Prostate gland (tissue), 2 donors: ENCODE measurements at regions not wholly inside any gene's neighbourhood (a gene's known extent, or its start where the extent isn't known, plus 50 kb on each side); places are given as distances from the start of the nearest gene placed in this dataset.

ENCODE experiments used
- DNase-seq: peaks from one replicate; pipeline ENCODE4 v3.0.0-alpha.2; 2019; ENCODE audit warnings: low spot score
- H3K27ac ChIP-seq, 2 donors: fragments of 200-600 bp; sonication (generic); 2 replicates each; pipeline ENCODE4 v1.5.1; 2017 to 2019
- H3K27me3 ChIP-seq: fragments of 200-600 bp; sonication (generic); replicated peaks from 2 replicates; pipeline ENCODE4 v1.5.1; 2019; ENCODE audit not compliant: insufficient read depth
- H3K36me3 ChIP-seq, 2 donors: fragments of 200-600 bp; sonication (generic); 1 replicate in 1 of 2; 2 replicates in 1 of 2; pipeline versions ENCODE4 v1.5.1 to v1.8.1; 2017 to 2019
- H3K4me1 ChIP-seq: fragments of 200-600 bp; sonication (generic); replicated peaks from 2 replicates; pipeline ENCODE4 v1.5.1; 2019
- H3K4me3 ChIP-seq, 2 donors: fragments of 200-600 bp; sonication (generic); 2 replicates each; pipeline ENCODE4 v1.5.1; 2017 to 2019
- H3K9me3 ChIP-seq: fragments of 200-600 bp; sonication (generic); 2 replicates; pipeline ENCODE4 v1.5.1; 2017
- CTCF ChIP-seq, 4 experiments: fragments of 200-600 bp in 2 of 4; fragments of 450-650 bp in 2 of 4; sonication (generic) in 2 of 4; IDR thresholded peaks; 1 replicate in 3 of 4; 2 replicates in 1 of 4; pipeline ENCODE4 v1.5.1; 2016 to 2019; ENCODE audit warnings: antibody characterized with exemption in 4 of 4, mild to moderate bottlenecking in 2 of 4, moderate library complexity in 2 of 4
- POLR2A ChIP-seq: fragments of 450-650 bp; IDR thresholded peaks from one replicate; pipeline ENCODE4 v1.6.1; 2016; ENCODE audit warnings: antibody characterized with exemption, mild to moderate bottlenecking
- POLR2AphosphoS5 ChIP-seq: sonication (generic); formaldehyde crosslinking; IDR thresholded peaks from one replicate; pipeline ENCODE4 v1.6.1; 2017; ENCODE audit warnings: antibody characterized with exemption
- WGBS: methylation state at CpG from one replicate; pipeline ENCODE4 v1.1.5; 2018; 5-methylcytosine and 5-hydroxymethylcytosine counted together
- intact Hi-C: fragments of 100-400 bp; cut with DNase I; formaldehyde crosslinking; loops from one replicate; pipeline ENCODE4 v1.14.2; 2022

GRCh38 chr13:105971312-105971711 is 564.1 kb downstream of the EFNB2 start:
- H3K27ac ChIP-seq, result no peak overlapping the region
- H3K9me3 ChIP-seq, result no peaks in the 10 kb centered on the region
- H3K4me1 ChIP-seq, result no peaks in the 10 kb centered on the region
- no peaks in the 10 kb centered on the region for H3K36me3 ChIP-seq
- DNase-seq, result no peak
- intact Hi-C loops, result no loop called here
- WGBS, result 63% methylated on average over 4 of the region's 4 CpGs
- no peaks in the 10 kb centered on the region for H3K27me3 ChIP-seq
- no peak overlapping the region for H3K4me3 ChIP-seq
- no peak for TF ChIP-seq POLR2AphosphoS5
- no peak for TF ChIP-seq POLR2A
- TF ChIP-seq CTCF (IDR thresholded peaks at IDR 0.05), result no peak

- Histone ChIP-seq H3K4me3 (no peak overlapping the region), H3K36me3 (no peaks in the 10 kb centered on the region), H3K27ac (no peak overlapping the region), H3K9me3 (no peaks in the 10 kb centered on the region), H3K4me1 (no peaks in the 10 kb centered on the region), H3K27me3 (no peaks in the 10 kb centered on the region)
- TF ChIP-seq POLR2AphosphoS5, result peak; percentile 41
- TF ChIP-seq POLR2A, result no peak
- no peak for TF ChIP-seq CTCF (IDR thresholded peaks at IDR 0.05)
- no peak for DNase-seq
- WGBS, result 21% methylated on average over 4 of the region's 4 CpGs
- intact Hi-C loops, result no loop called here
Observed at GRCh38 chr13:105969761-105970160, 565.7 kb downstream of the EFNB2 start.

GRCh38 chr13:105965910-105966309 is 569.6 kb downstream of the EFNB2 start:
- H3K4me3 ChIP-seq, result no peak overlapping the region
- no peak for DNase-seq
- TF ChIP-seq CTCF (IDR thresholded peaks at IDR 0.05) (no peak), POLR2A (no peak), POLR2AphosphoS5 (no peak)
- no peaks in the 10 kb centered on the region for H3K36me3 ChIP-seq
- H3K27me3 ChIP-seq, result no peaks in the 10 kb centered on the region
- H3K27ac ChIP-seq, result no peak overlapping the region
- no peaks in the 10 kb centered on the region for H3K9me3 ChIP-seq
- WGBS, result 90% methylated on average over 7 of the region's 7 CpGs
- no peaks in the 10 kb centered on the region for H3K4me1 ChIP-seq
- intact Hi-C loops, result no loop called here

GRCh38 chr13:105962080-105962479 is 573.4 kb downstream of the EFNB2 start:
- no peaks in the 10 kb centered on the region for H3K36me3 ChIP-seq
- intact Hi-C loops, result no loop called here
- 78% methylated on average over 7 of the region's 7 CpGs for WGBS
- no peak for DNase-seq
- TF ChIP-seq POLR2A (no peak), CTCF (IDR thresholded peaks at IDR 0.05) (no peak), POLR2AphosphoS5 (no peak)
- H3K27me3 ChIP-seq, result no peaks in the 10 kb centered on the region
- H3K27ac ChIP-seq, result no peak overlapping the region
- no peaks in the 10 kb centered on the region for H3K4me1 ChIP-seq
- H3K9me3 ChIP-seq, result no peaks in the 10 kb centered on the region
- no peak overlapping the region for H3K4me3 ChIP-seq

GRCh38 chr13:105961438-105961837 is 574.0 kb downstream of the EFNB2 start:
- no peaks in the 10 kb centered on the region for H3K4me1 ChIP-seq
- TF ChIP-seq POLR2A (no peak), POLR2AphosphoS5 (no peak), CTCF (IDR thresholded peaks at IDR 0.05) (no peak)
- no peaks in the 10 kb centered on the region for H3K27me3 ChIP-seq
- no peaks in the 10 kb centered on the region for H3K9me3 ChIP-seq
- no peak for DNase-seq
- WGBS, result 88% methylated on average over 5 of the region's 5 CpGs
- intact Hi-C loops, result no loop called here
- no peak overlapping the region for H3K4me3 ChIP-seq
- H3K36me3 ChIP-seq, result no peaks in the 10 kb centered on the region
- no peak overlapping the region for H3K27ac ChIP-seq
